Activated CD4-positive, alpha-beta T cell treated with anti-CD3 and anti-CD28 coated beads for 48 hours (primary cell): ENCODE measurements at regions not wholly inside any gene's neighbourhood (a gene's known extent, or its start where the extent isn't known, plus 50 kb on each side); places are given as distances from the start of the nearest gene placed in this dataset.

Experiments used
- DNase-seq: peaks from one replicate; pipeline ENCODE4 v3.0.0-alpha.2; 2020

GRCh38 chr16:49075709-49076108 is 205.9 kb downstream of the CBLN1 start:
- DNase-seq, result no peak

- DNase-seq, result no peak
Measured at GRCh38 chr16:49068224-49068623, 213.4 kb downstream of the CBLN1 start.

GRCh38 chr16:49067776-49068175 is 213.9 kb downstream of the CBLN1 start:
- DNase-seq, result no peak

DNA sequence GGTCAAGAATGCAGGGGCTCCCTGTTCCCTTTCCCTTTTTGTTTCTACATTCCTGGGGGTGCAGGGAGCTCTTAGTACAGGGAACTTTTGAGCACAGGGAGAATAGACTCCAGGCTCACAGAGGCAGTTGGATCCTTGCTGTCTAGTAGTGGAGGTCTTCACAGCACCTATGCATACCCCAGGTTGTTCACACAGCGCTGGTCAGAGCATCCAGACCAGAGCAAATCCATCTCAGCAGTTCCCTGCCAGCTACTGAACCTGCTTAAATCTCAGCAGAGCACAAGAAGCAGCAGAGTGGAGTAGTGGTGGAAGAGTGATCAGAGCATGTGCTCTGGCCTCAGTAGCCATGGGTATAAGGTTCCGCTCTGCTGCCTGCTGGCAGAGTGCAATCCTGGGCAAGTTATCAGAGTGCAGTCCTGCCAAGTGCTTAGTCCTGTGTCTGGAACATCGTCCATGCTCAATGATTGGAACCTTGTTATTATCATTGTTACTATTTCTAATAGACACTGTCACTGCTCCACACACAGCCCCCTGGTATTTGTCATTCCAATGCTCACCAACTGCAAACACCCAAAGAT is 220.4 kb downstream of the CBLN1 start:
- DNase-seq, result no peak

- no peak for DNase-seq
Measured at GRCh38 chr16:49060728-49061127, 220.9 kb downstream of the CBLN1 start.

GRCh38 chr16:49058382-49058781 is 223.3 kb downstream of the CBLN1 start:
- DNase-seq, result no peak

DNA sequence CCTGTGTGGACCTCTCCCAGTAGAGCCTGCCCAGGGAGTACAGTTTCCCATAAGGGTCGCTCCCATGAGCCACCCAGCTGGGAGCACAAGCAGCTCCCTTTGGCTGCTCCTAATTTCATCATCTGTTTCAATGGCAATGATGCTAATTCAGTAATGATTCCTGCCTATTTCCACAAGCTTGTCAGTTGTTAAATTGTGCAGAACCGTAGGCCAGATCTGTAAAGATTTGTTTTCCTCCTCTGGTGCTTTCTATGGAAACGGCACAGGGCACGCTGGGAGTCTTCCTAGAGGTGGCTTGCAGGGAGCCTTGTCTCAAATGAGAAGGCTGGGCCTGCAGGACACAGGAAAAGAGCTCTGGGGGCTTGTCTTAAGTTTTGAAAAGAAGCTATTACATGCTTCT is 223.7 kb downstream of the CBLN1 start:
- DNase-seq, result no peak

- no peak for DNase-seq
Measured at GRCh38 chr16:49057391-49057790, 224.2 kb downstream of the CBLN1 start.

DNA sequence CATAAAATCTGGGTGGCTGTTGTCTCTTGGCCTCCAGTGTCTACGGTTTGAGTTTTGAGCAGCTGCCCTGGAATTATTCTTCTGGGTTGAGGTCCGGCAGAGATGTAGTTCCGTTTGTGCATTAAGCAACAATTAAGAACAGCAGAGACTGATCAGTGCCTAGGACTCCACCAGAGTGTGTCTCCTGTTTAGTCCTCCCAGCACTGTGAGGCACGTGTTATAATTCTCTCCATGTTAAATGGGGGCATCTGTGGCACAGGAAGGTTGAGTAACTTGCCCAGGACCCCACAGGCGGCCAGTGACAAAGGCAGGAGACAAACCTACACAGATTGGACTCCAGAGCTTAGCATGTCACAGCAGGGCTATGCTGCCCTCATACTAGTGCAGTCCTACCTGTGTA is 225.1 kb downstream of the CBLN1 start:
- DNase-seq, result no peak

- DNase-seq, result no peak
Measured at GRCh38 chr16:49055824-49056545, 225.7 kb downstream of the CBLN1 start.

- DNase-seq, result no peak
Measured at GRCh38 chr16:49055291-49055690, 226.3 kb downstream of the CBLN1 start.

DNA sequence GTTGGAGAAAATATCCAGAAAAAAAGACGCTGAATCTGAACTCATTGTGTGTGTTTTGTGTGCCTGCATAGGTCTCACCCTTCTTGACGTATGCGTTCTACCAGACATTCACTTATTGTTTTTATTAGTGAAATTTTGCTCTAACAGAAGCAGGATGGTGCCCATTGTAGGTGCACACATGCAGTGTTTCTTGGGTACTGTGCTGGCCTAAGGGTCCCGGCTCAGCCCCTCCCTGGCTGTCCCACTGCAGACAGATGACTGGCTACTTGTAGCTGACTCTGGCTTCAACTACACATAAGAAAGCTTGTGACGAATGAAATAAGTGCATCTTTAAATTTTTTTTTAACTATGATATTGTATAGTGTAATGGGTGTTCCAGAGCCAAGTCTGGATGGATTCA is 227.0 kb downstream of the CBLN1 start:
- DNase-seq, result no peak

- no peak for DNase-seq
Measured at GRCh38 chr16:49052846-49053245, 228.8 kb downstream of the CBLN1 start.

DNA sequence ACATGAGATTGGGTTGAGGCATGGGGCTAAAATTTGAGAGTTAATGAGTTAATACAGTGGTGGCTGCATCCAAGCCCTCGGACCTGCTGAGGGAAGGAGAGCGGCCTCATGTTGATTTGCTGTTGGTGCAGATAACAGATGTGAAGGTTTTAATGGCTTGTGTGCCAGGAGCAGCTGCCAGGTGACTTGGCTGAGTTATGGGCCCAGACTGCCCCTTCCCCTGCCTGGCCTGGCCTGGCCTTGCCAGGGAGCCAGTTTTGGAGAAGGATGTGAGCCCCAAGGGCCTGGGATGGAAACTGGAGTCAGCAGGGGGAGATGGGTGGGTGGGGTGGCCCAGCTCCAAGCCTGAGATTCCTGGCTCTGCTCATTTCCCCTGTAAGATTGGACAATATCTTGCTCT is 230.1 kb downstream of the CBLN1 start:
- no peak for DNase-seq

- DNase-seq, result no peak
Measured at GRCh38 chr16:49050607-49051006, 231.0 kb downstream of the CBLN1 start.

DNA sequence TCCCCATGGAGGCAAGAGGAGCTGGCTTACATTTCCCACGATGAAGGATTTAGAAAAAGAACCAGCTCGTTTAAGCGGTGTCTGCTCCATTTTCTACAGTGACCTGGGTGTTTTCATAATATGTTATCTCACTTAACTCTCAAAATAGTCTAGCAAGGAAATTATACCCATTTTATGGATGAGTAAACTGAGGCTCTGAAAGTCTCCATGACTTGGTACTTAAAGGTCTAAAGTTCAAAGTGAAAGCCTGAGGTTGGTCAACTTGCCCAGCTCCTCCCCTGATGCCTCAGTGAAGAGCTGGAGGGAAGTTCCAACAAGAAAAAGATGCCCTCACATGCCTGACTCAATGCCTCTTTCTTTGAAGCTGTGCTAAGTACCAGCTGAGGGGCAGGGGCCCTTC is 232.0 kb downstream of the CBLN1 start:
- DNase-seq, result no peak

DNA sequence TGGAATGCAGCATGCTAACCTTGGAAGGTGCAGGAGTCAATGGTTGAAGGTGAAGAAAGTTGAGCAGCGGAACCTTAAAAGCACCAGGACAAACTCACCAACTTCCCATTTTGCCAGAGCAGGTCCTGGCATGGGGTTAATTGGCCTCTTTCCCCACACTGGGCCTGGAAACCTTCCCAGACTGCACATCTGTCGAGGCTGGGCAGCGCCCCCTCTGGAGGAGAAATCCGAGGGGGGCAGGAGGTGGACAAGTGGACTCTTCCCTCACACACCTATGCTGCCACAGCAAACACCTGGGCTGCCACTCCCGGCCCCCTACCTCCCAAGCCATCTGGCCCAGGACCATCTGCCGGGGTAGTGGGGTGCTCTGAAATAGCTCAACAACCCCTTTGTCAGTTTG is 232.4 kb downstream of the CBLN1 start:
- no peak for DNase-seq

- no peak for DNase-seq
Measured at GRCh38 chr16:49048557-49048956, 233.1 kb downstream of the CBLN1 start.

DNA sequence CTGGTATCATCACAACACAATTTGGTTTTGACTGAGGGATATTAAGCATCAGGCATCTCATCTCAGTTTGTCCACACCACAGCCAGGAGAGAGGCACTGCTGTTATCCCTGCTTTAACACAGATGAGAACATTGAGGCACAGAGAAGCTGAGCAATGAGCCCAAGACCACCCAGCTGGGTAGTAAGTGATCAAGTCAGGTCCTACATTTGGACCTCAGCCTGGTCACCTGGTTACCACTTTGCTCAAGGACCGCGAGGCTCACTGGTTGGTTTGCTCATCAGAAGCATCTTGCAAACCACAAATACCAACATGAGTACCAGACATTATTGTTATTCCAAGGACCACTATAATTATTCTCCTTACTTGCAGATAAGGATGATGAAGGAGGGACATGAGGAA is 245.5 kb downstream of the CBLN1 start:
- DNase-seq, result no peak

- no peak for DNase-seq
Measured at GRCh38 chr16:49027420-49027819, 254.2 kb downstream of the CBLN1 start.

DNA sequence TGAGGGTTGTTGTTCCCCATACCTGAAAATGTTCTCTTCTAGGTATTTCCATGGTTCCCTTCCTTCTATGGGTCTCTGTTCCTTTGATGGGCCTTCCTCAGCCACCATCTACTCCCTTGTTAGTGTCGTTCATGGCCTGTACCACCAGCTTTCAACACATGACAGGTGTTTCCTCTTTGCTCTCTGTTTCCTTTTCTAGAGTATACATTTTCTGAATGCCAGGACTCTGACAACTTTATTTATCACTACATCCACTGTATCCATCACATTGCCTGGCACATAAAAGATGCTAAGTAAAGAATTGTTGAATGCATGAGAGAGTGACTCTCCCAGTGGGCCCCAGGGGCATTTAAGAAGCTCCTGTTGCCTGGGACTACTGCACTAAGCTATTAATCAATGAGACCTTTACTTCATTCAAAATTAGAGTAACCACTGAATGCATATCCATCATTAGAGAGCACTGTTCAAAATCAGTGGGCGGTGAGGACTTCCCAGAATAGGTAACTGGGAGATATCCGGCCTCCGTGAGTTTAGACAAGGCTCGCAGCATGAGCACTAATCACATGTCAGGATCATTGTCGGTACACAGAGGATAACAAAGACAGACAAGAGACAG is 255.0 kb downstream of the CBLN1 start:
- DNase-seq, result no peak

DNA sequence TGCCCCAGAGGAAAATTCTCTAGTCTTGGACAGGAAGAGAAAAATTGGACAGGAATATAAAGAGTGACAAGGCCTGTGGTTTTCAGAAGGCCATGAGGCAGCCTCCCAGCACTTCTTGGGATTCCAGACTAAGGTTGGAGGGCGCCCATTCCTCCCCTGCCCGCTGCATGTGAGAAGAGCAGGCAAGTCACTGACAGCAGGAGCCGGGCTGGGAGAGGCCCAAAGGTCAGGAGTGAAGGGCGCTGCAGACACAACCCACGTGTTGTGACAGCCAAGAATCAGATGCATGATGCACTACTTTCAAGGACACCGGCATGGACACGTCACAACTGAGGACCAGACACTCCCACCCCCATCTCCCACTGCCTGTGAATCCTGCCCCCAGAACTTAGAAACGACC is 256.7 kb downstream of the CBLN1 start:
- no peak for DNase-seq

DNA sequence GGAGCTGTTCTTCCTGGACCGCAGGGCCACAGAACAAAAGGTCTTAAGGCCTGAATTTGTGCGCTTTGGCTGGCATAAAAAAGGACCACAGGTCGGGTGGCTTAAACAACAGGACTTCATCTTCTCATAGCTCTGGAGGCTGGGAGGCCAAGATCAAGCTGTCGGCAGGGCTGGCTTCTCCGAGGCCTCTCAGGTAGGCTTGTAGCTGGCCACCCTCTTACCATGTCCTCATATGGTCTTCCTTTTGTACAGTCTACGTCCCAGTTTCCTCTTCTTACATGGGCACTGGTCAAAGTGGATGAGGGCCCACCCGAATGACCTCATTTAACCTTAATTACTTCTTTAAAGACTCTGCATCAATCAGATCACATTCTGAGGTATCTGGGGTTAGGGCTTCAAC is 257.6 kb downstream of the CBLN1 start:
- DNase-seq, result no peak

GRCh38 chr16:49023050-49023449 is 258.6 kb downstream of the CBLN1 start:
- DNase-seq, result no peak
